Stimulated activated CD8-positive, alpha-beta memory T cell treated with anti-CD3 and anti-CD28 coated beads, Interleukin-7, amount 100 ng/mL, for 24 hours (primary cell): ENCODE measurements at regions not wholly inside any gene's neighbourhood (a gene's known extent, or its start where the extent isn't known, plus 50 kb on each side); places are given as distances from the start of the nearest gene placed in this dataset.
"Not testable (repeated sequence)": the region's sequence is repeated elsewhere in the genome, so short reads cannot be mapped to it uniquely, and the experiment has no call there.

ENCODE experiments used
- DNase-seq: peaks from one replicate; pipeline ENCODE4 v3.0.0-alpha.2; 2020; ENCODE audit warnings: low read depth

GRCh38 chr15:84094720-84095119, 140.9 kb upstream of the GOLGA6L4 start:
- not testable (repeated sequence) for DNase-seq

DNA sequence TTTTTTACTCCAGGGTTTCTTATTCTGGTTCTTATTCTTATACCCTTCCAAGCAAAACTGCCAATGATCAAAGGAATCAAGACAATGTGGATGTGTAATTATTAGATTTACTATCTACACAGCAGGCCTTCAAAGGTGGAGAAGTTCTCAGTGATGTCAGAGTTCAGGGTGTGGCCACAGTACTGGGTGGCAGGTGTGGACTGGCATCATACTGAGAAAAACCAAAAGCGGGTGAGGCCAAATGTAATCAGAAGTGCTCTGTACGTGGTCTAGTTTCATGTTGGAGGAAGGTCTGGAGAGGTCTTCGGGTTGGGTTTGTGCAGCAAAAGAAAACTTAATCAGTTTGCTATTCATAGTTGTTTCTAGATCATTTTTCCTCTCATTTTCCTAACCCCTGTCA, 138.5 kb upstream of the GOLGA6L4 start:
- not testable (repeated sequence) for DNase-seq

DNA sequence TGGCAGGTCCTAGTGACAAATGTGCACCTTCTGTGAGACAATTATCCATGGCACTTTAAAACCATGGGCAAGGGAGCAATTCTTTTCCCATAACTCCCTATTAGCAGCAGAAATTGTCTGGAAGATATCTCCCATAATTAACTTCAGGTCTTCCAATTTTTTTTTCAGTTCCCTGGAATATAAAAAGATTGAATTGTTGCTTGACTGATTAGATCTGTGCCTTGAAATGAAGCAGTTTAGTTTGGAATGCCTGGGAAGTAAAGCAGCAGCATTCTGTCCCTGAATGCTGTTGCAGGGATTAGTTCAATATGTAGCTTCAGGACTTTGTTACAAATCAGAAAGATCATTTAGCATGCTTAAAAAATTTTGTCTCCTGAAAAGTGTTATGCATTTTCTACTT, 137.0 kb upstream of the GOLGA6L4 start:
- no peak for DNase-seq

GRCh38 chr15:84099181-84099580, 136.4 kb upstream of the GOLGA6L4 start:
- DNase-seq = no peak

DNA sequence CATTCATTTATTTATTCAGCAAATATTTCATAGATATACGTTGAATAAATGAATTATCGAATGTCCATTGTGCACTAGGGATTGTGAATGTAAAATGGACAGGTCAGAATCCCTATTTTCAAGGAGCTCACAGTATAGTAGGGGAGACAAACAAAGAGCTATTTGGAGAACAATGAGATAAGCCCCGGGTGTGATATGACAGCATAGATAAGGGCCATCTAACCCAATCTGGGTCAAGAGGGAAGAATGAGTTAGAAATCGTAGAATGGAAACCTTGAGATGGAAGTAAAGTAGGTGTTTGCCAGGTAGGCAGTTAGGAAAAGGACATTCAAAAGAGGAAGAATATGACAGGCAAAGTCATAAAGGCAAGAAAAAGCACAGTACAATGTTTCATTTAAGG, 132.2 kb upstream of the GOLGA6L4 start:
- DNase-seq = no peak

- DNase-seq = no peak
These were observed 130.7 kb upstream of the GOLGA6L4 start for GRCh38 chr15:84104853-84105252.

GRCh38 chr15:84108728-84109127, 126.8 kb upstream of the GOLGA6L4 start:
- DNase-seq = no peak

DNA sequence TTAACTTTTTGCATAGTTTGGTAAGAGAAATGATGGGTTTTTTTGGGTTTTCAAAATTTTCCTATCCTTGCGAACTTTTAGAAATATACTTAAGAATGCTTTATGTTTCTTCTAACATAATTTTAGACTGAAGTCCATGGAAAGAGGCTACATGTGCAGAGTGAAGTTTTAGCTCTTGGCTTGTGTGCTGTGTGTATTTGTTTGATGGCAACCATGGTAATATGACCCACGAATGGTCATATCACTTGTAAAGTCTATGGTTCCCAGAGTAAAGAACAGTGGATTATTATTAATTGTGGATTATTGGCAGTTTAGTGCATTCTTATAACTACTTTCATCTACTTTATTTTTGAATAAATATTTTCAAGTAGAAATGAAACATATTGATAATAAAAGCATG, 124.0 kb upstream of the GOLGA6L4 start:
- no peak for DNase-seq

GRCh38 chr15:84112025-84112424, 123.5 kb upstream of the GOLGA6L4 start:
- DNase-seq = no peak

- DNase-seq = no peak
These were observed 121.7 kb upstream of the GOLGA6L4 start for GRCh38 chr15:84113919-84114318.

DNA sequence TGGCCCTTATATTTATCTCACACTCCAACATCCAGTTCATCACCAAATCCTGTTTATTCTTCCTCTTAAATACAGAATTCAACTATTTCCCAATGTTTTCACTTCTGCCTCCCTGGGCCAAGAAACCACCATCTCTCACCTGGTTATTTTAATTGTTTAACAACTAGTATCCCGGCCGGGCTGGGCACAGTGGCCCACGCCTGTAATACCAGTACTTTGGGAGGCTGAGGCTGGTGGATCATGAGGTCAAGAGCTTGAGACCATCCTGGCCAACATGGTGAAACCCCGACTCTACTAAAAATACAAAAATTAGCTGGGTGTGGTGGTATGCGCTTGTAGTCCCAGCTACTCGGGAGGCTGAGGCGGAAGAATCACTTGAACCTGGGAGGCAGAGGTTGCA, 120.9 kb upstream of the GOLGA6L4 start:
- not testable (repeated sequence) for DNase-seq

DNA sequence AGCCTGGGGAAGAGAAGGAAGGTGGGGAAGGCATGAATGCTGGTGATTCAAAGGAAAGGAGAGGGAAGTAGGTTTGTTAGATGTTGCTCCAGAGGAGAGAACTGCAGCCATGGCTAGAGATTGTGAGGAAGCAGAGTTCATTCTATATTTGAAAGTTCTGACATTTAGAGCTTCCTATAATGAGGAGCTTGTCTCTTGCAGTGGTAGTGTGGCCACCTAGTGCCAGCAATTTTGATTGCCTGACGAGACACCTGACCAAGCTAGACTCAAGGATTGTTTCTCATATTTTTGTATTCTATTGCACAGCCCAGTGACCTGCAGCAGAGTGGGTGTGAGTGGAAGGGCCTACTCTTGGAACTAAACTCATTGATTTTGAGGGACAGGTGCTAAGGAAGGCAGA, 116.2 kb upstream of the GOLGA6L4 start:
- not testable (repeated sequence) for DNase-seq

- not testable (repeated sequence) for DNase-seq
These were observed 114.7 kb upstream of the GOLGA6L4 start for GRCh38 chr15:84120903-84121302.

GRCh38 chr15:84128706-84129105, 106.9 kb upstream of the GOLGA6L4 start:
- not testable (repeated sequence) for DNase-seq

DNA sequence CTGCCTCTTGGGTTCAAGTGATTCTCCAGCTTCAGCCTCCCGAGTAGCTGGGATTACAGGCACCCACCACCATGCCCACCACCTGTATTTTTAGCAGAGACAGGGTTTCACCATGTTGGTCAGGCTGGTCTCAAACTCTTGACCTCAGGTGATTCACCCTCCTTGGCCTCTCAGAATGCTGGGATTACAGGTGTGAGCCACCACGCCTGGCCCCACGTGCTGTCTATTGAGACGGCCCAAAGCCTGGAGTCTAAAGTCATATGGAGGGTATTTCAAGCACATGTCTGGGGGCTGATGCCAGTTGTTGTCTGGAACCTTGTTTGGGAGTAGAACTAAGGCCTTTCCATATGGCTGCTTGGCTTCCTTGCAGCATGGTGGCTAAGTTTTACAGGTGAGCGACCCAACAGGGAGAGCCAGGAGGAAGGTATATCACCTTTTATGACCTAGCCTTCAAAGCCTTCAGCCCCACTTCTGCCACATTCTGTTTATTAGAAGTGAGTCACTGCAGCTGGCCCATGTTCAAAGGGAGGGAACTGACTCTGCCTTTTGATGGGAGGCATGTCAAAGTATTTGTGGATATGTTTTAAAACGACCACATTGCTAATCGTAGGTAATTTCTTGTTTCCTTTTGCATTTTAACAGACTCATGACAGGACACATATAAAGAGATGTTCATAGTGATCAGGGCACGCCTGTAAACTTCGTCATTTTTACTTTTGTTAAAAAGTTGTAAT, 105.3 kb upstream of the GOLGA6L4 start:
- not testable (repeated sequence) for DNase-seq

DNA sequence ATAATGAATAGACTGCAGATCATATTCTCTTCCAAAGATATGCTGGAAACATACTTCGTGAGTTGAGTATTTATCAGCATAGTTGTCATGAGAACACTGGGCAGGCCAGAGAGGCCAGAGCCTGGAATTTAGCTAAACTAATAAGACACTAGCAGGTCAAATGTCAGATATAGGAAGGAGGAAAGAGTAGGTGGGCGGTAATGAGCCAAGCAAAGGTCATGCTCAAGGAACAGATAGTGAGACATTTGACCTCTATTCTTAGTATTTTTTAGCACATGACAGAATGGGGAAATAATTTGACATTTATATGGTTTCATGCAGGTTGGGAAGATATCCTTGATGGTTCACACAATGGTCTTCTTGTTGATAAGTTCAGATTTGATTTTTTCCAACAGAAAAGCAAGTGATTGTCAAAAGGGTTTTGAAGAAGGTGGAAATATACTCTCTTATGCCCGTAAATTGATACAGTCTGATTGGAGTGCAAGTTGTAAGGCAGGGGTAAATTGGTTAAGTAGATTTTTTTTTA, 99.6 kb upstream of the GOLGA6L4 start:
- DNase-seq = not testable (repeated sequence)

- DNase-seq = peak; percentile 43
These were observed 92.7 kb upstream of the GOLGA6L4 start for GRCh38 chr15:84142888-84143337.

DNA sequence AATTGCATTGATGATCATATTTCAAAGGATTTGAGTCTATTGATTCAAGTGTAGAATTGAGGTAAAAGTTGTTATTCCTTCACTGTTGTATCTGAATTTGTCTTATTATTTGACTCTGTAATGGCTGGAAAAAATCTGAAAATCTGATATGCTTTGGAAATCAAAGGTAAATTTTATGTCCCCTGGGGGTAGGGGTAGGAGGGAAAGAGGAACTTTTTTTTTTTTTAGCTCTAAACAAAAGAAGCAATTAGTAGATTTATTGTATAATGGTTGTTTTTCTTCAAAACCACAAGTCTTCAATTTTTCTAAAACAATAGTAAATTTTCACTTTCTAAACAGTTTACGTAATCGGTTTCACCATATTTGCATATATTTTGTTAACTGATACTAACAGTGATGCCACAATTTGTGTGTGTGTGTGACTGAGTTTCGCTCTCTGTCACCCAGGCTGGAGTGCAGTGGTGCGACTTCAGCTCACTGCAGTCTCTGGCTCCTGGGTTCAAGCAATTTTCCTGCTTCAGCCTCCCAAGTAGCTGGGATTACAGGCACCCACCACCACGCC, 91.7 kb upstream of the GOLGA6L4 start:
- DNase-seq = no peak

DNA sequence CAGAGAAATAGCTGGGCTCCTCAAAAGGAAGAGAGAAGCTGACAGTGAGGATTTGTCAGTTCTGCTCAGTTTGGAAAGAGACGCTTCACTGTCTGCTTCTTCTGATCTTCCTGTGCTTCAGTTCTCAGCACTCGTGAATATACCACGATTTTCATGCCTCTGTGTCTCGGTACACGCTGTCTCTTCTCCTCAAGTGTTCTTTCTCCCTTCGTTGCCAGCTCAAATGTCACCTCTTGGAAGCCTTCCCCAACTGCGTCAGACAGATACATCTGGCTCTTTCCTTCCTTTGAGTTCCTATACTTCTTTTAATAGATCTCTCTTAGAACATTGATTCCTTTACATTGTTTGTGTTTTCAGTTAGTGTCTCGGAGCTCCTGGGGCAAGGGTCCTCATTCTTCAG, 90.6 kb upstream of the GOLGA6L4 start:
- DNase-seq = not testable (repeated sequence)

GRCh38 chr15:84146299-84146698, 89.3 kb upstream of the GOLGA6L4 start:
- not testable (repeated sequence) for DNase-seq

DNA sequence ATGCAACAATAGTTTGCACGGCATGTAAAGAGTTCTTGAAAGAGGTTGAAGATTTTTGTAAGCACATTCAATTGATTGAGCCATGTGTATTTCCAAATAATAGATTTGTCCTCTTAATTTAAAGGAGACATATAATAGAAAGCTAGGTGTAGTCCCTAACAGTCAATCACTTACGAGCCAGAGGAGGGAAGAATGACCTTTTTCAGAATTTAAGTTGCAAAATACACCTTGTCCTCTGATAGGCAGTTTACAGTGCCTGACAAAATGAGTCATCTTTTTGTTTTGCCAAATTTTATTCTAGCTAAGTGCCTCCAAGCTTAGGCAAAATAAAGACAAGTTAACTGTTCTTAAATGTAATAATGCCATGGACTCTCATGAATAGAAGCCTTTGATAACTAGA, 88.3 kb upstream of the GOLGA6L4 start:
- not testable (repeated sequence) for DNase-seq

DNA sequence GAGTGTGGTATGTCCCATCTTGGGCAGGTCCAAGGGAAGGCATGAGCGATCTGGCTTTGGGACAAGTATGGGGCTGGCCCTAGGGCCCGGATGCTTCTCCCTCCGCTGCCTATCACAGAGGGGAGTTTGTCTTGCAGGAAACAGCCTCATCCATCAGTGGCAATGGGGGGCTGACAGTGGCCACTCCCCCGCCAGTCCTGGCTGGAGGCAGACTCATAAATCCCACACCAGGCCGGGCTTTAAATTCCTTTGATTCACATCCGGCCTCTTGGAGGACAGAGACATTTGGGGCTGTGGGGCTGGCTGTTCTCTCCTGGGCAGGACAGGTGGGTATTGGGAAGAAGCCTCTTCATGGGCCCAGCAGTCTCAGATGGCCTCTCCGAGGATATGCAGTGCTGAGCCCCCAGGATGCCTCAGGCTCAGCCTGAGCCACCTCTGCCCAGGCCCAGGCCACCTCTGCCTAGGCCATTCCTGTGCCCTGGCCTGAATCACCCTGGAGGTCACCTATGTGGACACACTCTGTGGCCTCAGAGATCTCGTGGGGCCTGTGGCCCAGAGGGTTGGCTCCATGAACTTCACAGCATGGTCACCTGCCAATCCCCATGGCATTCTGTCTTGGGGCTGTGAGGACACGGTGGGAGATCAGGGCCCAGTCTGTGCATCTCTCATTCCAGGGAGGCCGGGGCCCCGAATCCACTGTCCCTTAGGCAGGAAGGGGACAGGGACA, 84.2 kb upstream of the GOLGA6L4 start:
- DNase-seq = no peak
